ENCODE measurements at regions not wholly inside any gene's neighbourhood (a gene's known extent, or its start where the extent isn't known, plus 50 kb on each side); places are given as distances from the start of the nearest gene placed in this dataset.

DNA sequence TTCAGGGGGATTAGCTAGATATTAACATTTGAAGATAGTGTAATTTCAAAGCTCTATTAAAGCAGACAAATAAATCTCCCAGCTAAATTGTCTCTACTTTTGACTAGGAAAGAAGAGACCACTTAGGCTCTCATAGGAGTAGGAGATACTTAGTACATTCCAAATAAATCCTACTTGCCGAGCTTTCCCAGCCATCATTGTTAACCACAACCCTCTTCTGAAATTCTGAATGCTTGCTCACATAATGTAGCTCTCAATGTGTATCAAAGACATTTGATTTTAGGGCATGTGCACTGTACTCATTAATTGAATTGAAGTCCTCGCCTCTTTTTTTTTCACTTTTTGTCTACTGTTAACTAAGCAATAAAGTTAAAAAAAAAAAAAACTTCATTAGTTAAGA lies 598.2 kb upstream of the ADAMTS9 start:
- TF ChIP-seq, protein P1, sequence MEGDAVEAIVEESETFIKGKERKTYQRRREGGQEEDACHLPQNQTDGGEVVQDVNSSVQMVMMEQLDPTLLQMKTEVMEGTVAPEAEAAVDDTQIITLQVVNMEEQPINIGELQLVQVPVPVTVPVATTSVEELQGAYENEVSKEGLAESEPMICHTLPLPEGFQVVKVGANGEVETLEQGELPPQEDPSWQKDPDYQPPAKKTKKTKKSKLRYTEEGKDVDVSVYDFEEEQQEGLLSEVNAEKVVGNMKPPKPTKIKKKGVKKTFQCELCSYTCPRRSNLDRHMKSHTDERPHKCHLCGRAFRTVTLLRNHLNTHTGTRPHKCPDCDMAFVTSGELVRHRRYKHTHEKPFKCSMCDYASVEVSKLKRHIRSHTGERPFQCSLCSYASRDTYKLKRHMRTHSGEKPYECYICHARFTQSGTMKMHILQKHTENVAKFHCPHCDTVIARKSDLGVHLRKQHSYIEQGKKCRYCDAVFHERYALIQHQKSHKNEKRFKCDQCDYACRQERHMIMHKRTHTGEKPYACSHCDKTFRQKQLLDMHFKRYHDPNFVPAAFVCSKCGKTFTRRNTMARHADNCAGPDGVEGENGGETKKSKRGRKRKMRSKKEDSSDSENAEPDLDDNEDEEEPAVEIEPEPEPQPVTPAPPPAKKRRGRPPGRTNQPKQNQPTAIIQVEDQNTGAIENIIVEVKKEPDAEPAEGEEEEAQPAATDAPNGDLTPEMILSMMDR (IDR thresholded peaks at IDR 0.05), result no peak
- no peak for TF ChIP-seq EP300 (IDR thresholded peaks at IDR 0.05)

All from ovary (tissue), 3 donors.